Neural progenitor cell (in vitro differentiated cells): ENCODE measurements at regions not wholly inside any gene's neighbourhood (a gene's known extent, or its start where the extent isn't known, plus 50 kb on each side); places are given as distances from the start of the nearest gene placed in this dataset.

ENCODE experiments used
- EZH2 ChIP-seq: fragments of 200-600 bp; sonication (generic); IDR thresholded peaks from 2 replicates; pipeline ENCODE4 v1.6.1; 2017; ENCODE audit warnings: antibody characterized with exemption, mild to moderate bottlenecking, moderate library complexity
- EZH2phosphoT487 ChIP-seq: fragments of 200-600 bp; sonication (generic); IDR thresholded peaks from 2 replicates; pipeline ENCODE4 v1.6.1; 2017; ENCODE audit warnings: antibody characterized with exemption
- TF ChIP-seq, protein P1 (sequence below): fragments of 200-600 bp; sonication (generic); IDR thresholded peaks from 2 replicates; pipeline ENCODE4 v1.5.1; 2017; ENCODE audit warnings: antibody characterized with exemption, mild to moderate bottlenecking

DNA sequence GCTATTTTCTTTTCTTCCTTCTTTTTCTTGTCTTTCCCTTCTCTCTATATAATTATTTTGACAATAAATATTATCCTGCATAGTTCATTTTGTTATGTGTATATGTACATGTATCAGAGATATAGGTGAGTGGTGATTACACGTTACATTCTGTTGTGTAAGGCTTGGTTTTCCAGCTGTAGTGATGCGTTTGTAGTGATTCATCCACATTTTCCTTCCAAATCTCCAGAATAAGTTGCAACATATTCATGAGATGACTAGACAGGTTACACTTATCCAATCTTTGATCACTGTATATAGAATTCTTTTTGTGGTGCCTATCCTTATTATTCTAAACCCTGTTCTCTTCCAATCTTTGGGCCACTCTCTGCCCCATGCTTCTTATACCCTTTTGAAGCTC, 540.2 kb downstream of the GBA3 start:
- TF ChIP-seq, protein P1, sequence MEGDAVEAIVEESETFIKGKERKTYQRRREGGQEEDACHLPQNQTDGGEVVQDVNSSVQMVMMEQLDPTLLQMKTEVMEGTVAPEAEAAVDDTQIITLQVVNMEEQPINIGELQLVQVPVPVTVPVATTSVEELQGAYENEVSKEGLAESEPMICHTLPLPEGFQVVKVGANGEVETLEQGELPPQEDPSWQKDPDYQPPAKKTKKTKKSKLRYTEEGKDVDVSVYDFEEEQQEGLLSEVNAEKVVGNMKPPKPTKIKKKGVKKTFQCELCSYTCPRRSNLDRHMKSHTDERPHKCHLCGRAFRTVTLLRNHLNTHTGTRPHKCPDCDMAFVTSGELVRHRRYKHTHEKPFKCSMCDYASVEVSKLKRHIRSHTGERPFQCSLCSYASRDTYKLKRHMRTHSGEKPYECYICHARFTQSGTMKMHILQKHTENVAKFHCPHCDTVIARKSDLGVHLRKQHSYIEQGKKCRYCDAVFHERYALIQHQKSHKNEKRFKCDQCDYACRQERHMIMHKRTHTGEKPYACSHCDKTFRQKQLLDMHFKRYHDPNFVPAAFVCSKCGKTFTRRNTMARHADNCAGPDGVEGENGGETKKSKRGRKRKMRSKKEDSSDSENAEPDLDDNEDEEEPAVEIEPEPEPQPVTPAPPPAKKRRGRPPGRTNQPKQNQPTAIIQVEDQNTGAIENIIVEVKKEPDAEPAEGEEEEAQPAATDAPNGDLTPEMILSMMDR: no peak
- no peak for TF ChIP-seq EZH2
- no peak for TF ChIP-seq EZH2phosphoT487
